ENCODE measurements at regions not wholly inside any gene's neighbourhood (a gene's known extent, or its start where the extent isn't known, plus 50 kb on each side); places are given as distances from the start of the nearest gene placed in this dataset.

GRCh38 chr2:125085904-125086303 is 1060.8 kb downstream of the CNTNAP5 start:
- TF ChIP-seq PKNOX1 (IDR thresholded peaks at IDR 0.05) (no peak), TARDBP (IDR thresholded peaks at IDR 0.05) (no peak), BHLHE40 (IDR thresholded peaks at IDR 0.05; ENCODE audit: borderline replicate concordance) (no peak), SUZ12 (IDR thresholded peaks at IDR 0.05) (no peak), FOXM1 (IDR thresholded peaks at IDR 0.05; ENCODE audit: borderline replicate concordance) (no peak), HDGF (IDR thresholded peaks at IDR 0.05; ENCODE audit: borderline replicate concordance) (no peak), ARNT (IDR thresholded peaks at IDR 0.05) (no peak), FOXA1 (IDR thresholded peaks at IDR 0.05) (no peak), ZNF384 (IDR thresholded peaks at IDR 0.05) (no peak), FOXK2 (IDR thresholded peaks at IDR 0.05) (no peak), SP1 (IDR thresholded peaks at IDR 0.05) (no peak), NFRKB (IDR thresholded peaks at IDR 0.05) (no peak), LEF1 (IDR thresholded peaks at IDR 0.05; ENCODE audit: borderline replicate concordance) (no peak)

All from HEK293T (cell line).